Neural crest cell (in vitro differentiated cells): ENCODE measurements at regions not wholly inside any gene's neighbourhood (a gene's known extent, or its start where the extent isn't known, plus 50 kb on each side); places are given as distances from the start of the nearest gene placed in this dataset.

Experiments
- DNase-seq: peaks from one replicate; pipeline ENCODE4 v3.0.0; 2021; ENCODE audit warnings: low read depth, mixed read lengths, low spot score
- H3K27ac Mint-ChIP-seq: one replicate; pipeline ENCODE4 v1.8.0; 2021; ENCODE audit warnings: mild to moderate bottlenecking, mixed read lengths; ENCODE audit not compliant: unreplicated experiment
- H3K27me3 Mint-ChIP-seq: 2 replicates; pipeline ENCODE4 v1.8.0; 2021; ENCODE audit warnings: low read depth, mild to moderate bottlenecking, mixed read lengths
- H3K36me3 Mint-ChIP-seq: 2 replicates; pipeline ENCODE4 v1.8.0; 2021; ENCODE audit warnings: low read depth, mild to moderate bottlenecking, mixed read lengths
- H3K4me1 Mint-ChIP-seq: 2 replicates; pipeline ENCODE4 v1.8.0; 2021; ENCODE audit warnings: mixed read lengths
- H3K4me3 Mint-ChIP-seq: one replicate; pipeline ENCODE4 v1.8.0; 2021; ENCODE audit warnings: mild to moderate bottlenecking, mixed read lengths
- H3K9me3 Mint-ChIP-seq: 2 replicates; pipeline ENCODE4 v1.8.0; 2021; ENCODE audit warnings: mixed read lengths
- TF ChIP-seq, protein P1 (sequence below): fragments of 200-600 bp; sonication (generic); conservative IDR thresholded peaks from 2 replicates; pipeline ENCODE4 v1.5.0; 2021; ENCODE audit warnings: antibody characterized with exemption, mild to moderate bottlenecking

DNA sequence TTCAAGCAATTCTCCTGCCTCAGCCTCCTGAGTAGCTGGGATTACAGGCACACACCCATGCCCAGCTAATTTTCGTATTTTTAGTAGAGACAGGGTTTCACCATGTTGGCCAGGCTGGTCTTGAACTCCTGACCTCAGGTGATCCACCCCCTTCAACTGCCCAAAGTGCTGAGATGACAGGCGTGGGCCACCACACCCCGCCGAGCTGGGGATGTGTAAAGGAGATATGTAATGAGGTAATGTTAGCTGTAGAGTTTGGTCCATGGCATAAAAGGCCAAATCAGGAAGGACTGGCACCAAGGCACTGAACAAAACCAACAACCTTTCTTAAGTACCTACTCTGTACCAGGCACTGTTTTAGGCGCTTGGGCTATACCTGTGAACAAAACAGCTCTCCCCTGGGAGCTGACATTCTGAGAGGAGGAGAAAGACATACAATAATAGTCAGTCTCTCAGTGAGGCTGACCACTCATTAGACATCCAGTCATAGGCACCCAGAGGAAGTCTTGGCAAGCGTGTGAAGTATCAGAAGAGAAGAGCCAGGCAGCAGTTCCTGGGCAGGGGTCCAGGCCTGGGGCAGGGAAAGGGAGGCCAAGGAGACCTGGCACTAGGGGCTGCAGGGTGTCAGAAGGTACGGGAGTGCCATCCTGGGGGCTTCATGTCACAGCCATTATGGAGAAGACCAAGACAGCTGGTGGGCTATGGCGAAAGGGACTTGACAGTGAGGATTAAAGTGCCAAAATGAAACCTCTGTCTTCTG lies 164.8 kb upstream of the DTNBP1 start:
- Mint-ChIP-seq H3K27me3 (no peaks in the 10 kb centered on the region), H3K27ac (peak overlapping the region; percentile 9), H3K9me3 (no peaks in the 10 kb centered on the region), H3K4me3 (no peak overlapping the region), H3K4me1 (peaks cover 30% of the 10 kb centered on the region), H3K36me3 (no peaks in the 10 kb centered on the region)
- TF ChIP-seq, protein P1, sequence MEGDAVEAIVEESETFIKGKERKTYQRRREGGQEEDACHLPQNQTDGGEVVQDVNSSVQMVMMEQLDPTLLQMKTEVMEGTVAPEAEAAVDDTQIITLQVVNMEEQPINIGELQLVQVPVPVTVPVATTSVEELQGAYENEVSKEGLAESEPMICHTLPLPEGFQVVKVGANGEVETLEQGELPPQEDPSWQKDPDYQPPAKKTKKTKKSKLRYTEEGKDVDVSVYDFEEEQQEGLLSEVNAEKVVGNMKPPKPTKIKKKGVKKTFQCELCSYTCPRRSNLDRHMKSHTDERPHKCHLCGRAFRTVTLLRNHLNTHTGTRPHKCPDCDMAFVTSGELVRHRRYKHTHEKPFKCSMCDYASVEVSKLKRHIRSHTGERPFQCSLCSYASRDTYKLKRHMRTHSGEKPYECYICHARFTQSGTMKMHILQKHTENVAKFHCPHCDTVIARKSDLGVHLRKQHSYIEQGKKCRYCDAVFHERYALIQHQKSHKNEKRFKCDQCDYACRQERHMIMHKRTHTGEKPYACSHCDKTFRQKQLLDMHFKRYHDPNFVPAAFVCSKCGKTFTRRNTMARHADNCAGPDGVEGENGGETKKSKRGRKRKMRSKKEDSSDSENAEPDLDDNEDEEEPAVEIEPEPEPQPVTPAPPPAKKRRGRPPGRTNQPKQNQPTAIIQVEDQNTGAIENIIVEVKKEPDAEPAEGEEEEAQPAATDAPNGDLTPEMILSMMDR, result no peak
- DNase-seq, result no peak

DNA sequence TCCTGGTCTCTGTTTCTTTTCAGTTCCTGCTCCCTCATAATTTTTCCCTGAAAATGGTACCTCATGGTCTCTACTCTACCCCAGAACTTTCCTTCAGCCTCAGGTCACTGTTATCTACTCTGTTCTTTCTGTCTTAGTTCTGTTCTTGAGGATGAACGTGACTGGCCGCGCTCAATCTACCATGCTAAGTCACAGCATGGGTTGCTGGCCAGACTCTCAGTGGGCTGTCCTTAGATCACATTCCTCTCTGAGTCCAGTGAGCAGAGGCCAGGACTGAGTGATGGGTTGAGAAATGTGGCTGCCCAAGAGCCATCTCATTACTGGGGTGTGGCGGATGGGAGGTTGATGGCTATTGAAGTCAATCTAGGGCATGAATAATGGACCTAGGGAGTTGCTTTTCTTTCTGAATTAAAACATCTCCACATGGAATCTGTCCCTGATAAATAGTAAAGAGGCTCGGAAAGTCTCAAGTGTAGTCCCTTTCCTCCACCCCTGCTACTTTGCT lies 164.0 kb upstream of the DTNBP1 start:
- TF ChIP-seq, protein P1, result no peak
- Mint-ChIP-seq H3K9me3 (no peaks in the 10 kb centered on the region), H3K27me3 (no peaks in the 10 kb centered on the region)

DNA sequence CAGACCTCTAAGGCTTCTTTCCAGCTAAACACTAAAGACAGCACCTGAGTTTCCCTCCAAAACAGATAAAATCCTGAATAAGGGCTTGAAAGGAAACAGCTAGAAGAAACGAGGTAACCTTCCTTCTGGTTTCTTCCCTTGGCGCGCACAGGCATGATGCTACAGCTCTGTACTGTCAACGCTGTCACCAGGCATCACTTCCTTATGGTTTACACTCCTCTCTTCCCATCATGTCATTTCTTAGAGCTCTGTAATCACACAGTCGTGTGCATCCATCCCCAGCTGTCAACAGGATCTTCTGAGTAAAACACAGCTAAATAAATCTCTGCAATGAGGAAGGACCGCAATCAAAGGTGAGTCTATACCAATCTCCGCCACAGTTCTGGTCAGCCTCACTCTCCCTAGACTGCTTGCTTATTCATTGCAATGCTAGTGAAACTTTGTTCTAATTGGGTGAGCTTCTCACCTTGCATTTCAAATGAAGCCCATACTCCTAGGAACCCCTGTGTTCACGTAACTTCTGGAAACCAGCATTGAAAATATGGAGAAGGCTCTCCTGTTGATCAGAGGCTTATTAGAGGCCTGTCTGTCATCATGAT lies 162.6 kb upstream of the DTNBP1 start:
- H3K4me1 Mint-ChIP-seq, result peaks cover 32% of the 10 kb centered on the region
- no peak for DNase-seq
- no peak overlapping the region for H3K27ac Mint-ChIP-seq
- no peak overlapping the region for H3K4me3 Mint-ChIP-seq
- no peaks in the 10 kb centered on the region for H3K36me3 Mint-ChIP-seq
- H3K9me3 Mint-ChIP-seq, result no peaks in the 10 kb centered on the region
- TF ChIP-seq, protein P1, result no peak
- no peaks in the 10 kb centered on the region for H3K27me3 Mint-ChIP-seq

More for the DNA sequence above, 164.0 kb upstream of the DTNBP1 start:
- Mint-ChIP-seq H3K27ac (no peak overlapping the region), H3K4me3 (no peak overlapping the region), H3K4me1 (peaks cover 35% of the 10 kb centered on the region), H3K36me3 (no peaks in the 10 kb centered on the region)
- no peak for DNase-seq

DNA sequence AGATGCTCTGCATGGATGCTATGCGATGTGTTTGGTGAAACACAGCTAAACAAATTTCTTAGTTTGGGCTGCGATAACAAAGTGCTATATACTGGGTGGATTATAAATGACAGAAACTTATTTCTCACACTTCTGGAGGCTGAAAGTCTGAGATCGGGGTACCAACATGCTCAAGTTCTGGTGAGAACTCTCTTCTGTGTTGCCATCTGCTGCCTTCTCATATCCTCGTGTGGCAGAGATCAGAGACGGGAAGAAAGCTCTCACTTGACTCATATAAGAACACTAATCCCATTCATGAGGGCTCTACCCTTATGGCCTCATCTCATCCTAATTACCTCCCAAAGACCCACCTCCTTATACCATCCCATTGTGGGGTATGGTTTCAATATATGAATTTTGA lies 162.0 kb upstream of the DTNBP1 start:
- TF ChIP-seq, protein P1, result no peak
- Mint-ChIP-seq H3K4me1 (peaks cover 32% of the 10 kb centered on the region), H3K9me3 (no peaks in the 10 kb centered on the region), H3K27ac (no peak overlapping the region), H3K27me3 (no peaks in the 10 kb centered on the region), H3K36me3 (no peaks in the 10 kb centered on the region), H3K4me3 (peak overlapping the region; percentile 49)
- no peak for DNase-seq

- TF ChIP-seq, protein P1, result no peak
- Mint-ChIP-seq H3K27ac (no peak overlapping the region), H3K4me1 (peaks cover 38% of the 10 kb centered on the region), H3K36me3 (no peaks in the 10 kb centered on the region), H3K4me3 (peak overlapping the region; percentile 19), H3K27me3 (peaks cover 3% of the 10 kb centered on the region), H3K9me3 (no peaks in the 10 kb centered on the region)
- DNase-seq, result no peak
These were observed 161.1 kb upstream of the DTNBP1 start for GRCh38 chr6:15823838-15824414.
